GM12872 (cell line): ENCODE measurements at regions not wholly inside any gene's neighbourhood (a gene's known extent, or its start where the extent isn't known, plus 50 kb on each side); places are given as distances from the start of the nearest gene placed in this dataset.

Source experiments
- TF ChIP-seq, protein P1 (sequence below): IDR thresholded peaks from 3 replicates; pipeline ENCODE4 v1.5.1; 2011; ENCODE audit warnings: low read depth, mild to moderate bottlenecking, low read length, moderate library complexity; ENCODE audit not compliant: insufficient read depth

DNA sequence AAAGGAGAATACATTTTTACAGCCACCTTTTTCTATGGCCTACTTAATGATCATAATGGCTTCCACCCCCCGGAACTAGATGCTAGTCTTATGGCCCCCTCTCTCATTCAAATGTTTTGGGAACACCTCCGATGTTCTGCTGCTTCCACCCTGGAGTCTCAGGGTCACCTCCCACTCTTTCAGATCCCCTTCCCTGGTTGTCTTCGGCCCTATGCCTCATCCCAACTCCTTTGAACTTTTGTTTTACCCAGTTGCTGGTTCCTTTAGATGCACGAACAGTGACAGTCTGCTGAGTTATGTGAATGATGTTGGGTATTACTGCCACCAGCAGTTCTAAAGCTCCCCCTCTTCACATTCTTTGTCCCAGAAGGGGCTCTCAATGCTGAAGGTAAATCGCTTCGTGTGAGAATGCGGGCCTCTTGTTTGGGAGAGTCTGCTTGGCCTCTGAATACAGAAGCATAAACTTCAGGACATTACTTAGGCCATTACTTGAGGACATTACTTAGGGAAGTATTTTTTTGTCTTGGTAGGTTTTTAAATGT lies 309.1 kb downstream of the SOX4 start:
- TF ChIP-seq, protein P1, sequence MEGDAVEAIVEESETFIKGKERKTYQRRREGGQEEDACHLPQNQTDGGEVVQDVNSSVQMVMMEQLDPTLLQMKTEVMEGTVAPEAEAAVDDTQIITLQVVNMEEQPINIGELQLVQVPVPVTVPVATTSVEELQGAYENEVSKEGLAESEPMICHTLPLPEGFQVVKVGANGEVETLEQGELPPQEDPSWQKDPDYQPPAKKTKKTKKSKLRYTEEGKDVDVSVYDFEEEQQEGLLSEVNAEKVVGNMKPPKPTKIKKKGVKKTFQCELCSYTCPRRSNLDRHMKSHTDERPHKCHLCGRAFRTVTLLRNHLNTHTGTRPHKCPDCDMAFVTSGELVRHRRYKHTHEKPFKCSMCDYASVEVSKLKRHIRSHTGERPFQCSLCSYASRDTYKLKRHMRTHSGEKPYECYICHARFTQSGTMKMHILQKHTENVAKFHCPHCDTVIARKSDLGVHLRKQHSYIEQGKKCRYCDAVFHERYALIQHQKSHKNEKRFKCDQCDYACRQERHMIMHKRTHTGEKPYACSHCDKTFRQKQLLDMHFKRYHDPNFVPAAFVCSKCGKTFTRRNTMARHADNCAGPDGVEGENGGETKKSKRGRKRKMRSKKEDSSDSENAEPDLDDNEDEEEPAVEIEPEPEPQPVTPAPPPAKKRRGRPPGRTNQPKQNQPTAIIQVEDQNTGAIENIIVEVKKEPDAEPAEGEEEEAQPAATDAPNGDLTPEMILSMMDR, result no peak

DNA sequence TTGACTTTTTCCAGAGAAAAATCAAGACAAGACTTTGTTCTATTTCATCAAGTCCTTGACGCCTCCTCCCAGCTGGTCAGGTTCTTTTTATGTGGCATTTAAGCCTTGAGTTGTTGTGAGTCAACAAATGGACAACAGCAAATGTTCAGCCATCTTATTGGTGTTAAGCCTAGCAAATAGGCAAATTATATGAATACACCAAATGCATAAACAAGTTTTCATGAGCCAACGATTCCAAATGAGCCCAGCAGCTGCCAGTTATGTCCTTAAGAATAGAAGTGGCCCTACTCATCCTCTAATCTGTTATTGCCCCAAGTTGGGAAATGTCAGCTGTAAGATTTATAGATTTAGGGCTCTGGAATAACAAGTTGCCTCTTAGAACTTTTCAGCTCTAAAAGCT lies 312.0 kb downstream of the SOX4 start:
- TF ChIP-seq, protein P1, result no peak

DNA sequence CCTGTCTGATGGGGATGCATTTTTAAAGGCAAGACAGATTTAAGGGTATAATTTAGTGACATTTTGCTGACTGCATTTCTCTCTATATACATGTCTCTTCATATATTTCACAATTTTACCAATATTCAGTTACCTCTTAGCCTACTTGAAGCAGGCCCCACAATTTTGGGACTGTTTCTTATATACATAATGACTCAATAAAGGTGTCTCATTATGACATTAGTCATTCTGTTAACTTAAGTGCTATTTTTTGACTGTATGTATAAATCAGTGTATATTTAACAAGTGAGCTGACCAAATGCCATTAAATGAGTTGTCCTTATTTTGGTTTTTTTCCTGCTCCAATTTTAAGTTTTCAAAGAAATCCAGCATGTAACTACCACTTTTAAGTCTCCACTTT lies 313.3 kb downstream of the SOX4 start:
- TF ChIP-seq, protein P1, result no peak

DNA sequence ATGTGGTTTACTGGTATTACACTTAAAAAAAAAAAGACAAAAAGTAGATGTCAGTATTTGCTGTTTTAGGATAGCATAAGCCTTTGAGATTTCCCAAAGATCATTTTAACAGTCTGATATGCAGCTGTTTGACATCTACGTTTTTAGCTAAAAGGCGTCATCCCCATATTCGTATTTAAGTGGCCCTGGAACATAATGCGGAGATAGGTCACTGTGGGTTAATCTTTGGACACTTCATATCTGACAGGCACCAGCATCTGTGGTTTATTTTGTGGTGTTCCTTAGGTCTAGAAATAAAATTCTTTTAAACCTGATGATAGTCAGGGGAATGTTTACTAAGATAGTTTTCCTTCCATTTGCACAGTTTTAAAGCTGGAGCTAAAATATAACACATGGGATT lies 313.7 kb downstream of the SOX4 start:
- TF ChIP-seq, protein P1, result no peak

DNA sequence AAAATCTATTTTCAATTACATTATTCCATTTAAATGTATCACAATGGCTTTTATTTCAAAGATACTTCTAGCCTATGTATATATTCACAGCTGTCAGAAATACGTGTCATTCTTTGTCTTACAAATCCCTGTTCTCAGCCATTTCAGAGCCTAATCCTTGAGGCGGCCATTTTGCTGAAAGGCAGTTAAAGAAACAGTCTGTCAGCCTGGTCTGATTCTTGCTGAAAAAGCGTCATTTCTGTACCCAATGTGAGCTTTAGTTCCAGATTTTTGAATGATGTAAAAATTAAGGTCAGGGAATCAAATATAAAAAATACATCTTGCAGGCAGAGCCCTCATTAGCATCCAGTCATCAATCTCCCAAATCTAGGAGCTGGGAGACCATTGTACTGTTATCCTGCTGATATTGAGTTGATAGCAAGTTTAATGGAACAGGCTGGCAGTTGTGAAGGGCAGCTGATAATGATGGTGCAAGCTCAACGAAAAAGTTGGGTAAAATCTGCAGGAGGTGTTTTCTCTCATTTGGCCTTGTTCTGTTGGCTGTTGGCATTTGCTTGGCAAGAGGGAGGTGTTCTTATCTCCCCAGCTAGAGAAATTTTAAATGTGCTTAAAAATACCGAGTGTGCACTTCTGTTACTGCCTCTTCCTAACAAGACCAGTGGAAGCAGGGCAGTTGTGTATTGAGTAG lies 314.8 kb downstream of the SOX4 start:
- TF ChIP-seq, protein P1, result no peak

DNA sequence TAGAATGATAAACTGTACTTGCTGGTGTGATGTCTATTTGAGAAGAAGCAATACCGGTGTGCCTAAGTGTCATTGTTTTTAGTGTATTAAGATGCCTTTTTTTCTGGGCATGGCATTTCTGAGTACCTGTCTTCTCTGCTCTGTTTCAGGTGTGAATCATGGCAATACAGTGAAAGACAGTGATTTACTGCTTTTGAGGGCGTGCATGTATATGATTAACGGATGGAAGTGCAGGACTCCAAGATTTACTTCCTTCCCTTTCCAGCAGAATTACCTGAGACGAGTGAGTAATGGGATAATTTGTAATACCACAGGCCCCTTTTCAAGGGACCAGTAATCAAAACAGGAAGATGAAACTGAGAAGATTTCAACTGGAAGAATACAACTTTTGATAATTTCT lies 315.8 kb downstream of the SOX4 start:
- TF ChIP-seq, protein P1, result no peak

DNA sequence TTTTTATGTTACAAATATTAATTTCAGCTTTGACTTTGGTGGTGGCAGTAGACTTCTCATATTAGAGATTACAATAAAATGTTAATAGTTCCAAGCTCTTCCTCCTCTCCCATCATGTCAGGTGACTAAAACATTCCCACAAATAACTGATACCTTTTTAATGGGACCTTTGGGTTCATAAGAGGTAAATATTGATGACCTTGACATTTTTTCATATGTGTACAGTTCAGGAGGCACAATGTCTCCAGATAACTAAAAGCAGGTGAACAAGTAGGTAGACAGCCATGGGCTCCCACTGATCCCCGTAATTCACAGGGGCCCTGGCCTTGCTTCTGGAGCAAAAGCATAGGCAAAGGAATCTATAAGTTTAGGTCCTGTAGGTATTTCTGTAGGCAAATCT lies 317.7 kb downstream of the SOX4 start:
- TF ChIP-seq, protein P1, result no peak
